Endodermal cell (in vitro differentiated cells): ENCODE measurements at regions not wholly inside any gene's neighbourhood (a gene's known extent, or its start where the extent isn't known, plus 50 kb on each side); places are given as distances from the start of the nearest gene placed in this dataset.

Experiments used
- DNase-seq: peaks from one replicate; pipeline ENCODE4 v3.0.0-alpha.2; 2017
- H3K27ac ChIP-seq: 2 replicates; pipeline ENCODE4 v1.5.1; 2013; ENCODE audit warnings: mild to moderate bottlenecking, low read depth, low read length, moderate library complexity
- H3K27me3 ChIP-seq: 2 replicates; pipeline ENCODE4 v1.6.1; 2013; ENCODE audit warnings: mild to moderate bottlenecking, low read length, moderate library complexity; ENCODE audit not compliant: insufficient read depth, control insufficient read depth, poor library complexity, severe bottlenecking
- H3K36me3 ChIP-seq: 2 replicates; pipeline ENCODE4 v1.7.0; 2013; ENCODE audit warnings: mild to moderate bottlenecking, low read length, moderate library complexity; ENCODE audit not compliant: control insufficient read depth, insufficient read depth
- H3K4me1 ChIP-seq: one replicate; pipeline ENCODE4 v1.7.0; 2013; ENCODE audit warnings: low read length; ENCODE audit not compliant: control insufficient read depth, insufficient read depth
- H3K4me3 ChIP-seq: 2 replicates; pipeline ENCODE4 v1.5.1; 2013; ENCODE audit warnings: mild to moderate bottlenecking, low read length, moderate library complexity
- H3K9ac ChIP-seq: 2 replicates; pipeline ENCODE4 v1.6.1; 2013; ENCODE audit warnings: mild to moderate bottlenecking, low read length, moderate library complexity; ENCODE audit not compliant: poor library complexity, severe bottlenecking; ENCODE audit errors: extremely low read depth
- H3K9me3 ChIP-seq: 2 replicates; pipeline ENCODE4 v1.6.1; 2013; ENCODE audit warnings: mild to moderate bottlenecking, low read length, moderate library complexity; ENCODE audit not compliant: control insufficient read depth
- H3K27ac Mint-ChIP-seq: 2 replicates; pipeline ENCODE4 v1.8.0; 2020; ENCODE audit warnings: mixed read lengths
- H3K27me3 Mint-ChIP-seq: 2 replicates; pipeline ENCODE4 v1.8.0; 2021; ENCODE audit warnings: mild to moderate bottlenecking, mixed read lengths; ENCODE audit not compliant: insufficient read depth
- H3K36me3 Mint-ChIP-seq: 2 replicates; pipeline ENCODE4 v1.8.0; 2020; ENCODE audit warnings: low read depth, mixed read lengths
- H3K4me1 Mint-ChIP-seq: 2 replicates; pipeline ENCODE4 v1.8.0; 2020; ENCODE audit warnings: mixed read lengths
- H3K4me3 Mint-ChIP-seq: 2 replicates; pipeline ENCODE4 v1.8.0; 2020; ENCODE audit warnings: mild to moderate bottlenecking, moderate library complexity, mixed read lengths
- H3K9me3 Mint-ChIP-seq: 2 replicates; pipeline ENCODE4 v1.8.0; 2020; ENCODE audit warnings: mild to moderate bottlenecking, mixed read lengths
- CTCF ChIP-seq: fragments of 200-600 bp; sonication (generic); conservative IDR thresholded peaks from 2 replicates; pipeline ENCODE4 v1.5.0; 2021; ENCODE audit warnings: antibody characterized with exemption, mild to moderate bottlenecking
- WGBS, 2 experiments: methylation state at CpG; one replicate each; pipeline versions ENCODE4 v1.1.5 to v1.1.7; 2013; ENCODE audit warnings: missing lambda C conversion rate in 2 of 2, mixed read lengths in 1 of 2; ENCODE audit not compliant: insufficient coverage in 1 of 2, insufficient read length in 1 of 2; 5-methylcytosine and 5-hydroxymethylcytosine counted together

- Histone ChIP-seq H3K4me1 (no peaks in the 10 kb centered on the region), H3K9ac (no peak overlapping the region), H3K27me3 (no peaks in the 10 kb centered on the region), H3K36me3 (no peaks in the 10 kb centered on the region), H3K27ac (no peak overlapping the region), H3K4me3 (no peak overlapping the region), H3K9me3 (peaks cover 40% of the 10 kb centered on the region)
- Mint-ChIP-seq H3K4me3 (no peak overlapping the region), H3K27ac (no peak overlapping the region), H3K27me3 (no peaks in the 10 kb centered on the region), H3K9me3 (peaks cover 91% of the 10 kb centered on the region), H3K4me1 (no peaks in the 10 kb centered on the region), H3K36me3 (no peaks in the 10 kb centered on the region)
- DNase-seq: no peak
- no peak for TF ChIP-seq CTCF
- WGBS, 2 experiments: 69 to 74% methylated on average over 3 to 10 of the region's 10 CpGs
Observed at GRCh38 chr18:14976736-14977430, 228.9 kb downstream of the ANKRD30B start.

- Histone ChIP-seq H3K27me3 (no peaks in the 10 kb centered on the region), H3K9me3 (peaks cover 34% of the 10 kb centered on the region), H3K27ac (no peak overlapping the region), H3K4me1 (no peaks in the 10 kb centered on the region), H3K4me3 (no peak overlapping the region), H3K36me3 (no peaks in the 10 kb centered on the region), H3K9ac (no peak overlapping the region)
- 80 to 87% methylated on average over 1 to 3 of the region's 3 CpGs for WGBS, 2 experiments
- Mint-ChIP-seq H3K9me3 (peaks cover 92% of the 10 kb centered on the region), H3K4me3 (no peak overlapping the region), H3K36me3 (no peaks in the 10 kb centered on the region), H3K27ac (no peak overlapping the region), H3K27me3 (no peaks in the 10 kb centered on the region), H3K4me1 (no peaks in the 10 kb centered on the region)
- no peak for DNase-seq
- TF ChIP-seq CTCF: no peak
Observed at GRCh38 chr18:14978191-14978590, 230.2 kb downstream of the ANKRD30B start.

GRCh38 chr18:14978962-14979535 is 231.1 kb downstream of the ANKRD30B start:
- Histone ChIP-seq H3K4me3 (no peak overlapping the region), H3K27ac (no peak overlapping the region), H3K9ac (no peak overlapping the region), H3K36me3 (no peaks in the 10 kb centered on the region), H3K27me3 (no peaks in the 10 kb centered on the region), H3K4me1 (no peaks in the 10 kb centered on the region), H3K9me3 (peaks cover 34% of the 10 kb centered on the region)
- Mint-ChIP-seq H3K27ac (no peak overlapping the region), H3K27me3 (no peaks in the 10 kb centered on the region), H3K9me3 (peaks cover 90% of the 10 kb centered on the region), H3K36me3 (no peaks in the 10 kb centered on the region), H3K4me3 (no peak overlapping the region), H3K4me1 (no peaks in the 10 kb centered on the region)
- WGBS, 2 experiments: 58 to 61% methylated on average over 4 to 8 of the region's 8 CpGs
- TF ChIP-seq CTCF: peak; percentile 13
- peak; percentile 52 for DNase-seq
